GM12878 (cell line): ENCODE measurements at regions not wholly inside any gene's neighbourhood (a gene's known extent, or its start where the extent isn't known, plus 50 kb on each side); places are given as distances from the start of the nearest gene placed in this dataset.

Experiments used
- ATAC-seq: fragments of 200-7000 bp; cut with Tn5 transposase; 3 replicates; pipeline ENCODE4 v1.9.1; 2020; ENCODE audit warnings: mild to moderate bottlenecking, moderate library complexity
- BruUV-seq: library from RNA; stranded (reverse); fragments of 400-500 nt; replicated peaks from 2 replicates; lab custom pipeline; 2021; lab: Mats Ljungman, UMichigan
- CTCF ChIA-PET: fragments of 300-600 bp; sonication (Branson Sonifier 250); formaldehyde crosslinking; extraction: SDS; loops from one replicate; lab custom pipeline; 2021; ENCODE audit warnings: inconsistent platforms; lab: Yijun Ruan, JAX
- POLR2A ChIA-PET: fragments of 350-600 bp; formaldehyde crosslinking; extraction: SDS; loops from one replicate; lab custom pipeline; 2021; ENCODE audit warnings: inconsistent platforms; lab: Charles Lee
- RAD21 ChIA-PET: fragments of 300-600 bp; sonication (Branson Sonifier 250); formaldehyde crosslinking; loops from one replicate; lab custom pipeline; 2023; ENCODE audit warnings: antibody characterized with exemption; ENCODE audit not compliant: unreplicated experiment; lab: Charles Lee
- SMC1A ChIA-PET: fragments of 300-600 bp; sonication (Branson Sonifier 250); formaldehyde crosslinking; loops from one replicate; lab custom pipeline; 2023; ENCODE audit not compliant: unreplicated experiment, uncharacterized antibody; lab: Charles Lee
- DNase-seq: peaks from one replicate; pipeline ENCODE4 v3.0.0-alpha.2; 2011; ENCODE audit warnings: low read depth, low spot score
- FAIRE-seq: peaks from 3 replicates; lab custom pipeline; 2011; peaks lifted over from hg19 to GRCh38; lab: Jason Lieb, UNC
- H2AFZ ChIP-seq: 2 replicates; pipeline ENCODE4 v1.6.0; 2011; ENCODE audit warnings: low read depth, low read length, control low read depth; ENCODE audit not compliant: control insufficient read depth
- H3K27ac ChIP-seq: 2 replicates; pipeline ENCODE4 v1.5.1; 2011; ENCODE audit warnings: control low read depth; ENCODE audit not compliant: control insufficient read depth, insufficient read depth
- H3K27me3 ChIP-seq, 2 experiments: replicated peaks in 1 of 2; 2 replicates each; pipeline versions ENCODE4 v1.6.0 to v1.6.1; 2011; ENCODE audit warnings: low read length in 1 of 2; ENCODE audit not compliant: control insufficient read depth in 2 of 2, insufficient read depth in 2 of 2
- H3K36me3 ChIP-seq, 2 experiments: 2 replicates each; pipeline ENCODE4 v1.5.1; 2011; ENCODE audit warnings: low read length in 1 of 2; ENCODE audit not compliant: control insufficient read depth in 2 of 2, insufficient read depth in 2 of 2
- H3K4me1 ChIP-seq: 2 replicates; pipeline ENCODE4 v1.6.1; 2011; ENCODE audit warnings: mild to moderate bottlenecking, low read length, moderate library complexity, mixed read lengths; ENCODE audit not compliant: control insufficient read depth, insufficient read depth
- H3K4me2 ChIP-seq: 2 replicates; pipeline ENCODE4 v1.6.0; 2011; ENCODE audit warnings: control low read depth; ENCODE audit not compliant: control insufficient read depth, insufficient read depth
- H3K4me3 ChIP-seq: fragments of 200-600 bp; sonication (generic); 2 replicates; pipeline ENCODE4 v1.5.1; 2016
- H3K79me2 ChIP-seq: 2 replicates; pipeline ENCODE4 v1.6.0; 2011; ENCODE audit warnings: low read length; ENCODE audit not compliant: control insufficient read depth, insufficient read depth
- H3K9ac ChIP-seq: 2 replicates; pipeline ENCODE4 v1.8.0; 2011; ENCODE audit warnings: low read length, control low read depth, mixed read lengths; ENCODE audit not compliant: control insufficient read depth, insufficient read depth
- H3K9me3 ChIP-seq: replicated peaks from 3 replicates; pipeline ENCODE4 v1.5.1; 2011; ENCODE audit warnings: mild to moderate bottlenecking, low read length; ENCODE audit not compliant: control insufficient read depth, insufficient read depth
- H4K20me1 ChIP-seq: 2 replicates; pipeline ENCODE4 v1.6.0; 2011; ENCODE audit not compliant: control insufficient read depth, insufficient read depth
- CREM ChIP-seq: IDR thresholded peaks from 2 replicates; pipeline ENCODE4 v1.6.1; 2014; ENCODE audit warnings: antibody characterized with exemption, low read depth
- DPF2 ChIP-seq: fragments of 450-650 bp; IDR thresholded peaks from 2 replicates; pipeline ENCODE4 v1.6.1; 2017; ENCODE audit warnings: mild to moderate bottlenecking
- FOXK2 ChIP-seq: fragments of 450-650 bp; IDR thresholded peaks from 2 replicates; pipeline ENCODE4 v1.6.1; 2017; ENCODE audit warnings: mild to moderate bottlenecking, moderate library complexity
- PAX5 ChIP-seq: IDR thresholded peaks from 2 replicates; pipeline ENCODE4 v1.6.1; 2011; ENCODE audit warnings: low read depth, low read length, borderline replicate concordance
- SPI1 ChIP-seq: IDR thresholded peaks from 2 replicates; pipeline ENCODE4 v1.6.1; 2011; ENCODE audit warnings: low read depth, mild to moderate bottlenecking, low read length, moderate library complexity, borderline replicate concordance; ENCODE audit not compliant: insufficient read depth
- WGBS: methylation state at CpG from one replicate; pipeline ENCODE4 v1.1.6; 2016; ENCODE audit warnings: low lambda C conversion rate; ENCODE audit not compliant: insufficient replicate concordance, insufficient coverage; ENCODE audit errors: missing lambda C conversion rate; 5-methylcytosine and 5-hydroxymethylcytosine counted together
- in situ Hi-C: fragments of 300-500 bp; cut with MboI; formaldehyde crosslinking; loops from 9 replicates; pipeline ENCODE4 v1.14.3; 2018; ENCODE audit warnings: mixed read lengths
- intact Hi-C: fragments of 100-400 bp; cut with micrococcal nuclease; formaldehyde crosslinking; loops from one replicate; pipeline ENCODE4 v1.14.2; 2022; ENCODE audit not compliant: unreplicated experiment

GRCh38 chr12:19967001-19967400 lies 401.3 kb upstream of the PDE3A start:
- no peak for DNase-seq
- Histone ChIP-seq H3K4me3 (no peak overlapping the region), H3K4me2 (no peak overlapping the region), H3K9me3 (no peaks in the 10 kb centered on the region; the same call in 2 of the 3 replicates), H3K9ac (no peak overlapping the region), H3K27ac (no peak overlapping the region), H3K79me2 (no peaks in the 10 kb centered on the region), H4K20me1 (no peaks in the 10 kb centered on the region), H3K4me1 (no peaks in the 10 kb centered on the region), H2AFZ (no peak overlapping the region), H3K36me3 (no peaks in the 10 kb centered on the region), H3K27me3 (no peaks in the 10 kb centered on the region)
- ATAC-seq: no peak
- no TSS peak for BruUV-seq
- CTCF ChIA-PET: no interaction called here
- FAIRE-seq: no peak
- intact Hi-C loops: no loop called here
- in situ Hi-C loops: no loop called here
- SMC1A ChIA-PET: interaction anchor here (1.3 kb wide), 1 partner anchor 15 kb away, joined by 3 read pairs; no protein-coding TSS in a partner anchor
- RAD21 ChIA-PET: interaction anchor here (0.9 kb wide), 1 partner anchor 638 kb away, joined by 5 read pairs; no protein-coding TSS in a partner anchor
- WGBS: 67% methylated on average over 4 of the region's 4 CpGs
- no peak for TF ChIP-seq CREM
- no peak for TF ChIP-seq FOXK2
- TF ChIP-seq, all 136 proteins: peak for 0
- POLR2A ChIA-PET: no interaction called here

- ATAC-seq: peak; percentile 66
- CTCF ChIA-PET: no interaction called here
Measured at GRCh38 chr12:19967431-19967830, 400.9 kb upstream of the PDE3A start.

More at GRCh38 chr12:19967431-19967830, 400.9 kb upstream of the PDE3A start:
- BruUV-seq: no TSS peak
- FAIRE-seq (no peak), DNase-seq (peak; percentile 19)
- SMC1A ChIA-PET: interaction anchor here (0.7 kb wide), 1 partner anchor 10 kb away, joined by 3 read pairs; no protein-coding TSS in a partner anchor
- no peak for TF ChIP-seq DPF2
- peak; percentile 71; the same call in 1 of the 2 replicates for TF ChIP-seq PAX5
- TF ChIP-seq SPI1: peak; percentile 57; the same call in 1 of the 2 replicates
- Histone ChIP-seq H2AFZ (no peak overlapping the region), H4K20me1 (no peaks in the 10 kb centered on the region), H3K27ac (no peak overlapping the region), H3K27me3 (no peaks in the 10 kb centered on the region), H3K36me3 (no peaks in the 10 kb centered on the region), H3K4me1 (no peaks in the 10 kb centered on the region), H3K4me3 (no peak overlapping the region), H3K9ac (no peak overlapping the region), H3K4me2 (no peak overlapping the region), H3K79me2 (no peaks in the 10 kb centered on the region), H3K9me3 (no peaks in the 10 kb centered on the region; the same call in 2 of the 3 replicates)
- in situ Hi-C loops (no loop called here), intact Hi-C loops (no loop called here)
- POLR2A ChIA-PET: interaction anchor here (0.6 to 0.7 kb wide), 2 partner anchors 61 to 306 kb away, joined by 6 to 7 read pairs; no protein-coding TSS in a partner anchor
- RAD21 ChIA-PET: interaction anchor here (0.7 to 0.9 kb wide), 2 partner anchors 11 to 638 kb away, joined by 3 to 5 read pairs; no protein-coding TSS in a partner anchor
- WGBS: 2% methylated on average over 2 of the region's 2 CpGs
